ENCODE measurements at regions not wholly inside any gene's neighbourhood (a gene's known extent, or its start where the extent isn't known, plus 50 kb on each side); places are given as distances from the start of the nearest gene placed in this dataset.

- ChIA-PET CTCF (no interaction called here), POLR2A (no interaction called here)
- peaks cover 7% of the 10 kb centered on the region for H3K27me3 Mint-ChIP-seq
- no peaks in the 10 kb centered on the region for H3K9me3 Mint-ChIP-seq
- Histone ChIP-seq H3K36me3 (ENCODE audit: insufficient read depth, low read length) (no peaks in the 10 kb centered on the region), H3K4me3 (ENCODE audit: low read length) (no peak overlapping the region), H3K4me1 (ENCODE audit: insufficient read depth, low read length) (no peaks in the 10 kb centered on the region), H3K27me3 (ENCODE audit: control insufficient read depth in 1 of 2, insufficient read depth in 2 of 2, low read length in 2 of 2) (no peaks in the 10 kb centered on the region), H3K27ac (ENCODE audit: low read depth in 1 of 2, low read length in 2 of 2) (no peak overlapping the region), H3K9me3 (ENCODE audit: control insufficient read depth in 1 of 2, insufficient read depth in 1 of 2, low read length in 2 of 2) (no peaks in the 10 kb centered on the region)
- no peak overlapping the region for H3K27ac Mint-ChIP-seq
- intact Hi-C loops (cut with DNase I, micrococcal nuclease), result no loop called here
- no peaks in the 10 kb centered on the region for H3K36me3 Mint-ChIP-seq (ENCODE audit: low read depth)
- TF ChIP-seq CTCF (IDR thresholded peaks at IDR 0.05), result no peak
- DNase-seq (no peak), ATAC-seq (ENCODE audit: poor library complexity) (no peak)
- H3K4me1 Mint-ChIP-seq (ENCODE audit: low read depth), result no peaks in the 10 kb centered on the region
- no peak overlapping the region for H3K4me3 Mint-ChIP-seq
Observed at GRCh38 chr12:75581515-75581914, 70.1 kb upstream of the KRR1 start.

GRCh38 chr12:75579552-75579951 lies 68.1 kb upstream of the KRR1 start:
- H3K27ac ChIP-seq (ENCODE audit: low read depth in 1 of 2, low read length in 2 of 2), result no peak overlapping the region
- H3K4me3 ChIP-seq (ENCODE audit: low read length), result no peak overlapping the region
- H3K36me3 ChIP-seq (ENCODE audit: insufficient read depth, low read length), result no peaks in the 10 kb centered on the region
- intact Hi-C loops (cut with DNase I, micrococcal nuclease), result no loop called here
- no peak for DNase-seq
- H3K4me1 ChIP-seq (ENCODE audit: insufficient read depth, low read length), result no peaks in the 10 kb centered on the region
- H3K9me3 ChIP-seq (ENCODE audit: control insufficient read depth in 1 of 2, insufficient read depth in 1 of 2, low read length in 2 of 2), result no peaks in the 10 kb centered on the region
- Mint-ChIP-seq H3K27ac (no peak overlapping the region), H3K9me3 (no peaks in the 10 kb centered on the region), H3K4me1 (ENCODE audit: low read depth) (no peaks in the 10 kb centered on the region), H3K4me3 (no peak overlapping the region), H3K36me3 (ENCODE audit: low read depth) (no peaks in the 10 kb centered on the region), H3K27me3 (peaks cover 4% of the 10 kb centered on the region)
- no peak for ATAC-seq (ENCODE audit: poor library complexity)
- no peaks in the 10 kb centered on the region for H3K27me3 ChIP-seq (ENCODE audit: control insufficient read depth in 1 of 2, insufficient read depth in 2 of 2, low read length in 2 of 2)
- POLR2A ChIA-PET, result no interaction called here
- no peak for TF ChIP-seq CTCF (IDR thresholded peaks at IDR 0.05)
- CTCF ChIA-PET, result no interaction called here

- Mint-ChIP-seq H3K27ac (no peak overlapping the region), H3K36me3 (ENCODE audit: low read depth) (no peaks in the 10 kb centered on the region), H3K4me3 (no peak overlapping the region), H3K9me3 (no peaks in the 10 kb centered on the region), H3K4me1 (ENCODE audit: low read depth) (no peaks in the 10 kb centered on the region), H3K27me3 (peaks cover 4% of the 10 kb centered on the region)
- ATAC-seq (ENCODE audit: poor library complexity), result no peak
- POLR2A ChIA-PET, result no interaction called here
- CTCF ChIA-PET, result interaction anchor here (0.8 to 1.2 kb wide), 2 partner anchors 11 to 453 kb away, joined by 3 read pairs; partner anchors contain the start of gene PHLDA1
- Histone ChIP-seq H3K4me1 (ENCODE audit: insufficient read depth, low read length) (no peaks in the 10 kb centered on the region), H3K27me3 (ENCODE audit: control insufficient read depth in 1 of 2, insufficient read depth in 2 of 2, low read length in 2 of 2) (no peaks in the 10 kb centered on the region), H3K27ac (ENCODE audit: low read depth in 1 of 2, low read length in 2 of 2) (no peak overlapping the region), H3K4me3 (ENCODE audit: low read length) (no peak overlapping the region), H3K36me3 (ENCODE audit: insufficient read depth, low read length) (no peaks in the 10 kb centered on the region), H3K9me3 (ENCODE audit: control insufficient read depth in 1 of 2, insufficient read depth in 1 of 2, low read length in 2 of 2) (no peaks in the 10 kb centered on the region)
- DNase-seq, result no peak
- intact Hi-C loops (cut with DNase I, micrococcal nuclease), result no loop called here
- no peak for TF ChIP-seq CTCF (IDR thresholded peaks at IDR 0.05)
Observed at GRCh38 chr12:75578546-75578945, 67.1 kb upstream of the KRR1 start.

Data from CD4-positive, alpha-beta T cell (primary cell).